HEK293 (cell line): ENCODE measurements at regions not wholly inside any gene's neighbourhood (a gene's known extent, or its start where the extent isn't known, plus 50 kb on each side); places are given as distances from the start of the nearest gene placed in this dataset.

Experiments
- CTCF ChIA-PET: fragments of 350-600 bp; formaldehyde crosslinking; extraction: SDS; loops from one replicate; lab custom pipeline; 2021; ENCODE audit warnings: antibody characterized with exemption; lab: Yijun Ruan, JAX
- POLR2A ChIA-PET: fragments of 300-600 bp; formaldehyde crosslinking; extraction: SDS; loops from one replicate; lab custom pipeline; 2020; ENCODE audit warnings: antibody characterized with exemption, inconsistent platforms; lab: Yijun Ruan, JAX
- H3K27ac ChIP-seq: fragments of 200-500 bp; sonication (Bioruptor generic); 2 replicates; pipeline ENCODE4 v1.5.1; 2014; ENCODE audit warnings: low read depth, low read length, control low read depth, inconsistent platforms; ENCODE audit errors: extremely low read depth
- H3K36me3 ChIP-seq, 2 experiments: fragments of 200-500 bp in 1 of 2; sonication (Bioruptor generic) in 1 of 2; 1 replicate in 1 of 2; 2 replicates in 1 of 2; pipeline ENCODE4 v1.5.1; 2014 to 2017; ENCODE audit warnings: inconsistent platforms in 2 of 2, low read length in 2 of 2; ENCODE audit not compliant: control insufficient read depth in 2 of 2, insufficient read depth in 1 of 2
- H3K4me1 ChIP-seq: fragments of 200-500 bp; sonication (Bioruptor generic); 2 replicates; pipeline ENCODE4 v1.5.1; 2014; ENCODE audit warnings: mild to moderate bottlenecking, low read length, inconsistent platforms; ENCODE audit not compliant: control insufficient read depth, insufficient read depth
- H3K4me3 ChIP-seq: 2 replicates; pipeline ENCODE4 v1.5.1; 2011; ENCODE audit warnings: low read depth, mild to moderate bottlenecking, control low read depth, low read length, moderate library complexity
- H3K9me3 ChIP-seq: fragments of 200-500 bp; sonication (Bioruptor generic); 2 replicates; pipeline ENCODE4 v1.5.1; 2014; ENCODE audit warnings: low read depth, low read length, inconsistent platforms; ENCODE audit not compliant: control insufficient read depth, insufficient read depth
- BCL11B ChIP-seq: fragments of 450-650 bp; formaldehyde crosslinking; IDR thresholded peaks from 2 replicates; pipeline ENCODE4 v1.5.1; 2016; ENCODE audit warnings: low read depth, missing biosample characterization, missing genetic modification characterization
- KLF10 ChIP-seq: fragments of 450-650 bp; IDR thresholded peaks from 2 replicates; pipeline ENCODE4 v1.5.1; 2018; ENCODE audit warnings: missing biosample characterization, mild to moderate bottlenecking, missing genetic modification characterization
- MZF1 ChIP-seq: fragments of 450-650 bp; formaldehyde crosslinking; IDR thresholded peaks from 2 replicates; pipeline ENCODE4 v1.5.1; 2017; ENCODE audit warnings: missing biosample characterization, missing genetic modification characterization, borderline replicate concordance
- OVOL3 ChIP-seq: fragments of 450-650 bp; formaldehyde crosslinking; IDR thresholded peaks from 2 replicates; pipeline ENCODE4 v1.5.1; 2016; ENCODE audit warnings: missing biosample characterization, missing genetic modification characterization
- SALL2 ChIP-seq: fragments of 450-650 bp; formaldehyde crosslinking; IDR thresholded peaks from 2 replicates; pipeline ENCODE4 v1.5.0; 2017; ENCODE audit warnings: missing biosample characterization, mild to moderate bottlenecking, missing genetic modification characterization, borderline replicate concordance
- SP2 ChIP-seq: fragments of 450-650 bp; formaldehyde crosslinking; IDR thresholded peaks from 2 replicates; pipeline ENCODE4 v1.5.1; 2016; ENCODE audit warnings: missing biosample characterization, missing genetic modification characterization
- ZBTB21 ChIP-seq: fragments of 450-650 bp; formaldehyde crosslinking; IDR thresholded peaks from 2 replicates; pipeline ENCODE4 v1.5.1; 2017; ENCODE audit warnings: missing biosample characterization, missing genetic modification characterization
- ZNF169 ChIP-seq: fragments of 450-650 bp; formaldehyde crosslinking; IDR thresholded peaks from 2 replicates; pipeline ENCODE4 v1.5.1; 2016; ENCODE audit warnings: missing biosample characterization, missing genetic modification characterization
- ZNF18 ChIP-seq: fragments of 450-650 bp; formaldehyde crosslinking; IDR thresholded peaks from 2 replicates; pipeline ENCODE4 v1.5.1; 2016; ENCODE audit warnings: missing biosample characterization, missing genetic modification characterization
- ZNF24 ChIP-seq: fragments of 450-650 bp; formaldehyde crosslinking; IDR thresholded peaks from 2 replicates; pipeline ENCODE4 v1.5.1; 2016; ENCODE audit warnings: missing biosample characterization, missing genetic modification characterization
- ZNF292 ChIP-seq: fragments of 450-650 bp; formaldehyde crosslinking; IDR thresholded peaks from 2 replicates; pipeline ENCODE4 v1.5.1; 2016; ENCODE audit warnings: low read depth, missing biosample characterization, missing genetic modification characterization, borderline replicate concordance
- ZNF350 ChIP-seq: fragments of 450-650 bp; formaldehyde crosslinking; IDR thresholded peaks from 2 replicates; pipeline ENCODE4 v1.5.0; 2017; ENCODE audit warnings: missing biosample characterization, mild to moderate bottlenecking, missing genetic modification characterization
- ZNF433 ChIP-seq: fragments of 450-650 bp; formaldehyde crosslinking; IDR thresholded peaks from 2 replicates; pipeline ENCODE4 v1.5.1; 2016; ENCODE audit warnings: missing biosample characterization, missing genetic modification characterization, low read depth
- ZNF473 ChIP-seq: fragments of 450-650 bp; formaldehyde crosslinking; IDR thresholded peaks from 2 replicates; pipeline ENCODE4 v1.5.1; 2017; ENCODE audit warnings: missing biosample characterization, missing genetic modification characterization
- ZNF544 ChIP-seq: fragments of 450-650 bp; formaldehyde crosslinking; IDR thresholded peaks from 2 replicates; pipeline ENCODE4 v1.5.0; 2017; ENCODE audit warnings: missing biosample characterization, missing genetic modification characterization
- ZNF624 ChIP-seq: fragments of 450-650 bp; formaldehyde crosslinking; IDR thresholded peaks from 2 replicates; pipeline ENCODE4 v1.5.1; 2017; ENCODE audit warnings: missing biosample characterization, missing genetic modification characterization
- ZNF658 ChIP-seq: fragments of 450-650 bp; formaldehyde crosslinking; IDR thresholded peaks from 2 replicates; pipeline ENCODE4; 2016; ENCODE audit warnings: missing biosample characterization, missing genetic modification characterization
- ZNF701 ChIP-seq: fragments of 450-650 bp; formaldehyde crosslinking; IDR thresholded peaks from 2 replicates; pipeline ENCODE4 v1.5.1; 2016; ENCODE audit warnings: missing biosample characterization, missing genetic modification characterization
- ZNF707 ChIP-seq: fragments of 450-650 bp; formaldehyde crosslinking; IDR thresholded peaks from 2 replicates; pipeline ENCODE4 v1.5.1; 2016; ENCODE audit warnings: missing biosample characterization, missing genetic modification characterization
- ZNF837 ChIP-seq: fragments of 450-650 bp; formaldehyde crosslinking; IDR thresholded peaks from 2 replicates; pipeline ENCODE4 v1.5.1; 2016; ENCODE audit warnings: missing biosample characterization, missing genetic modification characterization
- ZSCAN30 ChIP-seq: fragments of 450-650 bp; IDR thresholded peaks from 2 replicates; pipeline ENCODE4 v1.5.1; 2018; ENCODE audit warnings: missing biosample characterization, mild to moderate bottlenecking, missing genetic modification characterization, moderate library complexity
- TF ChIP-seq, protein P1 (sequence below): fragments of 450-650 bp; IDR thresholded peaks from 2 replicates; pipeline ENCODE4 v1.5.1; 2018; ENCODE audit warnings: missing biosample characterization, missing genetic modification characterization
- TF ChIP-seq, protein P2 (sequence below): fragments of 450-650 bp; formaldehyde crosslinking; IDR thresholded peaks from 2 replicates; pipeline ENCODE4 v1.5.1; 2016; ENCODE audit warnings: missing biosample characterization, missing genetic modification characterization, low read depth
- TF ChIP-seq, protein P3 (sequence below): fragments of 450-650 bp; formaldehyde crosslinking; IDR thresholded peaks from 2 replicates; pipeline ENCODE4 v1.5.1; 2017; ENCODE audit warnings: missing biosample characterization, missing genetic modification characterization
- TF ChIP-seq, protein P4 (sequence below): fragments of 450-650 bp; formaldehyde crosslinking; IDR thresholded peaks from 2 replicates; pipeline ENCODE4 v1.5.1; 2016; ENCODE audit warnings: missing biosample characterization, missing genetic modification characterization, borderline replicate concordance

GRCh38 chr4:180861651-180862050, 1381.6 kb upstream of the TENM3 start:
- no peaks in the 10 kb centered on the region for H3K4me1 ChIP-seq
- CTCF ChIA-PET: no interaction called here
- POLR2A ChIA-PET: no interaction called here
- TF ChIP-seq ZNF292 (tag by site-specific recombination) (no peak), ZNF707 (tag by site-specific recombination) (no peak), ZNF169 (tag by site-specific recombination) (no peak), ZNF24 (tag by site-specific recombination) (no peak), ZNF658 (tag by site-specific recombination) (no peak), ZNF701 (tag by site-specific recombination) (no peak), ZNF473 (tag by site-specific recombination) (no peak), ZSCAN30 (no peak), ZNF544 (tag by site-specific recombination) (no peak), BCL11B (tag by site-specific recombination) (no peak), ZNF433 (no peak), ZNF18 (no peak), SALL2 (tag by site-specific recombination) (no peak), KLF10 (tag by site-specific recombination) (no peak), ZBTB21 (tag by site-specific recombination) (no peak), SP2 (tag by site-specific recombination) (no peak)
- TF ChIP-seq, protein P1, sequence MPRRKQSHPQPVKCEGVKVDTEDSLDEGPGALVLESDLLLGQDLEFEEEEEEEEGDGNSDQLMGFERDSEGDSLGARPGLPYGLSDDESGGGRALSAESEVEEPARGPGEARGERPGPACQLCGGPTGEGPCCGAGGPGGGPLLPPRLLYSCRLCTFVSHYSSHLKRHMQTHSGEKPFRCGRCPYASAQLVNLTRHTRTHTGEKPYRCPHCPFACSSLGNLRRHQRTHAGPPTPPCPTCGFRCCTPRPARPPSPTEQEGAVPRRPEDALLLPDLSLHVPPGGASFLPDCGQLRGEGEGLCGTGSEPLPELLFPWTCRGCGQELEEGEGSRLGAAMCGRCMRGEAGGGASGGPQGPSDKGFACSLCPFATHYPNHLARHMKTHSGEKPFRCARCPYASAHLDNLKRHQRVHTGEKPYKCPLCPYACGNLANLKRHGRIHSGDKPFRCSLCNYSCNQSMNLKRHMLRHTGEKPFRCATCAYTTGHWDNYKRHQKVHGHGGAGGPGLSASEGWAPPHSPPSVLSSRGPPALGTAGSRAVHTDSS (tag by site-specific recombination): no peak
- TF ChIP-seq, protein P2, sequence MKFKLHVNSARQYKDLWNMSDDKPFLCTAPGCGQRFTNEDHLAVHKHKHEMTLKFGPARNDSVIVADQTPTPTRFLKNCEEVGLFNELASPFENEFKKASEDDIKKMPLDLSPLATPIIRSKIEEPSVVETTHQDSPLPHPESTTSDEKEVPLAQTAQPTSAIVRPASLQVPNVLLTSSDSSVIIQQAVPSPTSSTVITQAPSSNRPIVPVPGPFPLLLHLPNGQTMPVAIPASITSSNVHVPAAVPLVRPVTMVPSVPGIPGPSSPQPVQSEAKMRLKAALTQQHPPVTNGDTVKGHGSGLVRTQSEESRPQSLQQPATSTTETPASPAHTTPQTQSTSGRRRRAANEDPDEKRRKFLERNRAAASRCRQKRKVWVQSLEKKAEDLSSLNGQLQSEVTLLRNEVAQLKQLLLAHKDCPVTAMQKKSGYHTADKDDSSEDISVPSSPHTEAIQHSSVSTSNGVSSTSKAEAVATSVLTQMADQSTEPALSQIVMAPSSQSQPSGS (tag by site-specific recombination): no peak
- TF ChIP-seq, protein P3, sequence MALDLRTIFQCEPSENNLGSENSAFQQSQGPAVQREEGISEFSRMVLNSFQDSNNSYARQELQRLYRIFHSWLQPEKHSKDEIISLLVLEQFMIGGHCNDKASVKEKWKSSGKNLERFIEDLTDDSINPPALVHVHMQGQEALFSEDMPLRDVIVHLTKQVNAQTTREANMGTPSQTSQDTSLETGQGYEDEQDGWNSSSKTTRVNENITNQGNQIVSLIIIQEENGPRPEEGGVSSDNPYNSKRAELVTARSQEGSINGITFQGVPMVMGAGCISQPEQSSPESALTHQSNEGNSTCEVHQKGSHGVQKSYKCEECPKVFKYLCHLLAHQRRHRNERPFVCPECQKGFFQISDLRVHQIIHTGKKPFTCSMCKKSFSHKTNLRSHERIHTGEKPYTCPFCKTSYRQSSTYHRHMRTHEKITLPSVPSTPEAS (tag by site-specific recombination): no peak
- no peaks in the 10 kb centered on the region for H3K36me3 ChIP-seq
- no peak overlapping the region for H3K27ac ChIP-seq
- no peak overlapping the region for H3K4me3 ChIP-seq
- H3K9me3 ChIP-seq: no peaks in the 10 kb centered on the region

DNA sequence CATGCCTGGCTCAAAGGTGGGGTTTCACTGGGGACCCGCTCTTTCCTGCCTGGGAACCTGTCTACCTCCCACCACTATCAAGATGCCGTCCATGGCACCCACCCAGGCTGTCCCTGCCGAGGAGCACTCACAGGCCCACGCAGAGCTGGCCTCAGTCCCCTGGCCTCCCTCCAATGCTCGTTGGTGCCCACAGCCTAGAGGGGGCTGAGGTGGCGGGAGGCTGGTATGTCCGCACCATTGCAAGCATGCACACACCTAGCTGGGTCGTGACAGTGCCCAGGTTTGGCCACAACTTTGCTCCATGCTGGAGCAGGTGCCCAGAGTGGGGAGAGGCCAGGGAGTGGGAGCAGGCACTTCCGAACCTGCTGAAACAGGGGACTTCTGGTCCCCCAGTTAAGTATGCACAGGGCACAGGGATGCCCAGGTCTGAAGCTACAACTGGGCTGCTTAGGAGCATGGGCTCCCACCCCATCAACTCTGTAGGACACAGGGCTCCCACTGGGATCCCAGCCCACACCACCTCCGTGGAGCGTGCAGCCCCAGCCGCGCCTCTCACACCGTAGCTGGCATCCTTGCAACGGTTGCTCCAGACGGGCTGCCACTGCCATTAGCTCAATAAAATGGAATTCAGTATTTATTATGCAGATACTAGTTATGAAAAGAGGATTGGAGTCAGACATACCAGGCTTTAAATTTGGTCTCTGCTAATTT, 1376.1 kb upstream of the TENM3 start:
- H3K9me3 ChIP-seq: no peaks in the 10 kb centered on the region
- no peaks in the 10 kb centered on the region for H3K4me1 ChIP-seq
- no peak overlapping the region for H3K4me3 ChIP-seq
- H3K36me3 ChIP-seq: no peaks in the 10 kb centered on the region
- ChIA-PET POLR2A (no interaction called here), CTCF (no interaction called here)
- H3K27ac ChIP-seq: no peak overlapping the region
- no peak for TF ChIP-seq ZNF837
- TF ChIP-seq ZNF350: no peak
- TF ChIP-seq ZNF624 (tag by site-specific recombination): no peak
- no peak for TF ChIP-seq KLF10 (tag by site-specific recombination)
- no peak for TF ChIP-seq MZF1
- TF ChIP-seq OVOL3 (tag by site-specific recombination): no peak
- TF ChIP-seq, protein P4, sequence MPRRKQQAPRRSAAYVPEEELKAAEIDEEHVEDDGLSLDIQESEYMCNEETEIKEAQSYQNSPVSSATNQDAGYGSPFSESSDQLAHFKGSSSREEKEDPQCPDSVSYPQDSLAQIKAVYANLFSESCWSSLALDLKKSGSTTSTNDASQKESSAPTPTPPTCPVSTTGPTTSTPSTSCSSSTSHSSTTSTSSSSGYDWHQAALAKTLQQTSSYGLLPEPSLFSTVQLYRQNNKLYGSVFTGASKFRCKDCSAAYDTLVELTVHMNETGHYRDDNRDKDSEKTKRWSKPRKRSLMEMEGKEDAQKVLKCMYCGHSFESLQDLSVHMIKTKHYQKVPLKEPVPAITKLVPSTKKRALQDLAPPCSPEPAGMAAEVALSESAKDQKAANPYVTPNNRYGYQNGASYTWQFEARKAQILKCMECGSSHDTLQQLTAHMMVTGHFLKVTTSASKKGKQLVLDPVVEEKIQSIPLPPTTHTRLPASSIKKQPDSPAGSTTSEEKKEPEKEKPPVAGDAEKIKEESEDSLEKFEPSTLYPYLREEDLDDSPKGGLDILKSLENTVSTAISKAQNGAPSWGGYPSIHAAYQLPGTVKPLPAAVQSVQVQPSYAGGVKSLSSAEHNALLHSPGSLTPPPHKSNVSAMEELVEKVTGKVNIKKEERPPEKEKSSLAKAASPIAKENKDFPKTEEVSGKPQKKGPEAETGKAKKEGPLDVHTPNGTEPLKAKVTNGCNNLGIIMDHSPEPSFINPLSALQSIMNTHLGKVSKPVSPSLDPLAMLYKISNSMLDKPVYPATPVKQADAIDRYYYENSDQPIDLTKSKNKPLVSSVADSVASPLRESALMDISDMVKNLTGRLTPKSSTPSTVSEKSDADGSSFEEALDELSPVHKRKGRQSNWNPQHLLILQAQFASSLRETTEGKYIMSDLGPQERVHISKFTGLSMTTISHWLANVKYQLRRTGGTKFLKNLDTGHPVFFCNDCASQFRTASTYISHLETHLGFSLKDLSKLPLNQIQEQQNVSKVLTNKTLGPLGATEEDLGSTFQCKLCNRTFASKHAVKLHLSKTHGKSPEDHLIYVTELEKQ (tag by site-specific recombination): no peak
- no peak for TF ChIP-seq ZNF18
